HCT116 (cell line): ENCODE measurements at regions not wholly inside any gene's neighbourhood (a gene's known extent, or its start where the extent isn't known, plus 50 kb on each side); places are given as distances from the start of the nearest gene placed in this dataset.

Experiments
- ATAC-seq: fragments of 200-7000 bp; cut with Tn5 transposase; 2 replicates; pipeline ENCODE4 v1.9.1; 2020; ENCODE audit warnings: mild to moderate bottlenecking, moderate library complexity
- BruUV-seq: library from RNA; stranded (reverse); fragments of 400-500 nt; replicated peaks from 2 replicates; lab custom pipeline; 2021; lab: Mats Ljungman, UMichigan
- CTCF ChIA-PET: fragments of 300-600 bp; sonication (Branson Sonifier 250); formaldehyde crosslinking; loops from one replicate; lab custom pipeline; 2021; ENCODE audit warnings: antibody characterized with exemption; lab: Charles Lee
- POLR2A ChIA-PET: fragments of 300-600, 350-600 bp; sonication (Branson Sonifier 250); formaldehyde crosslinking; loops from one replicate; lab custom pipeline; 2021; ENCODE audit warnings: antibody characterized with exemption; lab: Charles Lee
- RAD21 ChIA-PET, 2 experiments: fragments of 300-600 bp; sonication (Branson Sonifier 250); formaldehyde crosslinking; loops; one replicate each; lab custom pipeline; 2023; ENCODE audit warnings: low total read pairs in 2 of 2; ENCODE audit not compliant: uncharacterized antibody in 2 of 2, unreplicated experiment in 2 of 2, low non-redundant PET in 1 of 2; lab: Charles Lee
- DNase-seq: peaks from one replicate; pipeline ENCODE4 v3.0.0-alpha.2; 2010; ENCODE audit warnings: low read depth, low spot score
- H2AFZ ChIP-seq: fragments of 200-600 bp; shearing (Covaris generic), sonication (generic); 2 replicates; pipeline ENCODE4 v1.6.1; 2017; ENCODE audit warnings: low read depth, mixed run types, mixed read lengths, antibody characterized with exemption, low read length; ENCODE audit not compliant: poor library complexity, severe bottlenecking
- H3K27ac ChIP-seq: 2 replicates; pipeline ENCODE4 v1.5.1; 2012; ENCODE audit warnings: low read depth, low read length
- H3K27me3 ChIP-seq: fragments of 200-600 bp; sonication (generic); 2 replicates; pipeline ENCODE4 v1.6.1; 2016; ENCODE audit warnings: mixed run types, low read length, mixed read lengths; ENCODE audit not compliant: insufficient read depth
- H3K36me3 ChIP-seq, 2 experiments: fragments of 200-500 bp in 1 of 2; fragments of 200-600 bp in 1 of 2; sonication (Bioruptor generic) in 1 of 2; sonication (generic) in 1 of 2; 2 replicates each; pipeline versions ENCODE4 v1.5.1 to v1.6.1; 2014 to 2016; ENCODE audit warnings: low read length in 2 of 2, inconsistent platforms in 1 of 2, mixed read lengths in 1 of 2, mixed run types in 1 of 2; ENCODE audit not compliant: insufficient read depth in 2 of 2, control insufficient read depth in 1 of 2
- H3K4me1 ChIP-seq, 2 experiments: fragments of 200-600 bp in 1 of 2; sonication (generic) in 1 of 2; 2 replicates each; pipeline versions ENCODE4 v1.5.1 to v1.6.1; 2012 to 2017; ENCODE audit warnings: low read length in 2 of 2, inconsistent platforms in 1 of 2, mild to moderate bottlenecking in 1 of 2, mixed read lengths in 1 of 2, mixed run types in 1 of 2, moderate library complexity in 1 of 2; ENCODE audit not compliant: insufficient read depth in 2 of 2, control insufficient read depth in 1 of 2
- H3K4me2 ChIP-seq: fragments of 200-600 bp; sonication (generic); 2 replicates; pipeline ENCODE4 v1.6.1; 2017; ENCODE audit warnings: mixed run types, low read length, mixed read lengths
- H3K4me3 ChIP-seq, 2 experiments: fragments of 200-600 bp in 1 of 2; sonication (generic) in 1 of 2; replicated peaks in 1 of 2; 2 replicates each; pipeline ENCODE4 v1.5.1; 2011 to 2016; ENCODE audit warnings: low read length in 2 of 2, control low read depth in 1 of 2, low read depth in 1 of 2, mild to moderate bottlenecking in 1 of 2, mixed read lengths in 1 of 2, mixed run types in 1 of 2
- H3K79me2 ChIP-seq: fragments of 200-600 bp; sonication (generic); 2 replicates; pipeline ENCODE4 v1.6.1; 2017; ENCODE audit warnings: mild to moderate bottlenecking, mixed run types, low read length, moderate library complexity, mixed read lengths; ENCODE audit not compliant: insufficient read depth
- H3K9ac ChIP-seq: fragments of 200-600 bp; sonication (generic); 2 replicates; pipeline ENCODE4 v1.6.1; 2016; ENCODE audit warnings: low read length, mixed read lengths
- H3K9me2 ChIP-seq: fragments of 200-600 bp; sonication (generic), shearing (Covaris generic); 2 replicates; pipeline ENCODE4 v1.6.1; 2017; ENCODE audit warnings: mixed run types, mild to moderate bottlenecking, moderate library complexity; ENCODE audit not compliant: insufficient read depth
- H3K9me3 ChIP-seq, 2 experiments: fragments of 200-500 bp in 1 of 2; fragments of 200-600 bp in 1 of 2; sonication (Bioruptor generic) in 1 of 2; sonication (generic) in 1 of 2; 2 replicates each; pipeline ENCODE4 v1.6.1; 2014 to 2017; ENCODE audit warnings: low read length in 2 of 2, mixed read lengths in 2 of 2, inconsistent platforms in 1 of 2, low read depth in 1 of 2, mild to moderate bottlenecking in 1 of 2, mixed run types in 1 of 2, moderate library complexity in 1 of 2; ENCODE audit not compliant: control insufficient read depth in 1 of 2, insufficient read depth in 1 of 2
- H4K20me1 ChIP-seq: fragments of 200-600 bp; sonication (generic), shearing (Covaris generic); 2 replicates; pipeline ENCODE4 v1.6.1; 2017; ENCODE audit warnings: mixed run types, mild to moderate bottlenecking, moderate library complexity; ENCODE audit not compliant: insufficient read depth
- CBX3 ChIP-seq: IDR thresholded peaks from 2 replicates; pipeline ENCODE4 v1.6.1; 2012; ENCODE audit warnings: low read depth
- CEBPB ChIP-seq: IDR thresholded peaks from 2 replicates; pipeline ENCODE4 v1.6.1; 2012; ENCODE audit warnings: low read depth
- EZH2 ChIP-seq: fragments of 200-600 bp; sonication (generic); IDR thresholded peaks from 2 replicates; pipeline ENCODE4 v1.6.1; 2017; ENCODE audit warnings: antibody characterized with exemption, mixed run types
- FOSL1 ChIP-seq: IDR thresholded peaks from 2 replicates; pipeline ENCODE4 v1.6.1; 2012; ENCODE audit warnings: low read depth
- POLR2A ChIP-seq: IDR thresholded peaks from 2 replicates; pipeline ENCODE4 v1.7.0; 2011; ENCODE audit warnings: borderline replicate concordance; ENCODE audit not compliant: insufficient read depth, insufficient read length; ENCODE audit errors: extremely low read depth
- RAD21 ChIP-seq: IDR thresholded peaks from 2 replicates; pipeline ENCODE4 v1.6.1; 2012; ENCODE audit warnings: low read depth, mild to moderate bottlenecking
- YY1 ChIP-seq: IDR thresholded peaks from 2 replicates; pipeline ENCODE4 v1.6.1; 2011; ENCODE audit warnings: low read length, low read depth, moderate library complexity, mild to moderate bottlenecking; ENCODE audit not compliant: insufficient replicate concordance; ENCODE audit errors: extremely low read depth
- ZNF274 ChIP-seq: fragments of 200-500 bp; sonication (Bioruptor generic); IDR thresholded peaks from 2 replicates; pipeline ENCODE4 v1.6.1; 2014; ENCODE audit warnings: mild to moderate bottlenecking, low read depth, low read length, inconsistent platforms
- intact Hi-C: fragments of 100-400 bp; cut with micrococcal nuclease; formaldehyde crosslinking; loops from 2 replicates; pipeline ENCODE4 v1.10.0; 2022
- TF ChIP-seq, protein P1 (sequence below): IDR thresholded peaks from 2 replicates; pipeline ENCODE4 v1.6.1; 2012
- TF ChIP-seq, protein P2 (sequence below): IDR thresholded peaks from 2 replicates; pipeline ENCODE4 v1.6.1; 2011; ENCODE audit warnings: mild to moderate bottlenecking, low read length, moderate library complexity; ENCODE audit not compliant: insufficient replicate concordance; ENCODE audit errors: extremely low read depth

DNA sequence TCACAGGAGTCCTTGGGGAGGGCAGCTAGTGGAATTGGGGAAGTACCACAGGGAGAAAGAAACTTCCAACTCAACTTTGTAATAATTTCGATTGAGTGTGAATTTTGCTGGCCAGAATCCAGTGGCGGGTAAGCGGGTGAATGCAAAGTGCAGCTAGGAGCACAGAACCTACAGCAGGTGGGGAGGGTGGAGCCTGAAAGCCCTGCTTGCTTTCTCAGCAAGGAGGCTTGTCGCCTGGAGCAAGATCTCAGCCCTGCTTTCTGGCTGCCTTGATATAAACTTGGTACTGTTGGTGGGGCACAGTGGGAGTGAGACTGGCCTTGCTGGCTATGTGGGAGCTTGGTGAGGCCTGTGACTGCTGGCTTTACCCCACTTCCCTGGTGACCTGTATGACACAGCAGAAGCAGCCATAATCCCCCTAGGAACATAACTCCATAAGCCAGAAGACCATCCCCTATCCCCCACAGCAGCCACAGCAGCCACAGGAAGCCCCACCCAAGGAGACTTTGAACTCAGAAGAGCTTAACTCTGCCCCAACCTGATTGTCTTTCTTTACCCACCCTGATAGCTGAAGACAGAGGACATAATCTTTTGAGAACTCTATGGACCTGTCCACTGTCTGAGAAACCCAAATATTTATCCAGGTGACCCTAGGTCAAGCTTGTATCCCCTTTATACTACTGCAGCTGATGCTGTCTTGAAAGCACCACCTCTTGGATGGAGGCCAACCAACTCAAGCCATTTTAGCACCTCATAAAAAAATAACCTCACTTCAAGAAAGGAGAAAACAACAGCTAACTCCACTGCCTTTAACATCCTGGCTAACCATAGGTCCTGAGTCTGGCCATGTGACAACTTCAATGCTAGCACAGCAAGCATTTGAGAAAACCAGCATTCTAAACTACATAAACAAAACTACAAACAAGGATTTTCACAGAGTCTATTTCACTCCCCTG is 87.2 kb upstream of the PDE5A start:
- no peaks in the 10 kb centered on the region for H3K79me2 ChIP-seq
- H3K4me1 ChIP-seq = no peaks in the 10 kb centered on the region
- H3K9ac ChIP-seq = no peak overlapping the region
- H3K27me3 ChIP-seq = no peaks in the 10 kb centered on the region
- ChIA-PET RAD21 (no interaction called here), POLR2A (no interaction called here)
- no peak overlapping the region for H3K4me2 ChIP-seq
- no peak for ATAC-seq
- H3K36me3 ChIP-seq = no peaks in the 10 kb centered on the region
- no peak for TF ChIP-seq FOSL1
- TF ChIP-seq POLR2A = no peak
- no peak for TF ChIP-seq EZH2
- TF ChIP-seq YY1 = no peak
- TF ChIP-seq CBX3 = no peak
- TF ChIP-seq, protein P1, sequence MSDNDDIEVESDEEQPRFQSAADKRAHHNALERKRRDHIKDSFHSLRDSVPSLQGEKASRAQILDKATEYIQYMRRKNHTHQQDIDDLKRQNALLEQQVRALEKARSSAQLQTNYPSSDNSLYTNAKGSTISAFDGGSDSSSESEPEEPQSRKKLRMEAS = no peak
- no peak for TF ChIP-seq ZNF274
- no peak for TF ChIP-seq CEBPB
- TF ChIP-seq, protein P2, sequence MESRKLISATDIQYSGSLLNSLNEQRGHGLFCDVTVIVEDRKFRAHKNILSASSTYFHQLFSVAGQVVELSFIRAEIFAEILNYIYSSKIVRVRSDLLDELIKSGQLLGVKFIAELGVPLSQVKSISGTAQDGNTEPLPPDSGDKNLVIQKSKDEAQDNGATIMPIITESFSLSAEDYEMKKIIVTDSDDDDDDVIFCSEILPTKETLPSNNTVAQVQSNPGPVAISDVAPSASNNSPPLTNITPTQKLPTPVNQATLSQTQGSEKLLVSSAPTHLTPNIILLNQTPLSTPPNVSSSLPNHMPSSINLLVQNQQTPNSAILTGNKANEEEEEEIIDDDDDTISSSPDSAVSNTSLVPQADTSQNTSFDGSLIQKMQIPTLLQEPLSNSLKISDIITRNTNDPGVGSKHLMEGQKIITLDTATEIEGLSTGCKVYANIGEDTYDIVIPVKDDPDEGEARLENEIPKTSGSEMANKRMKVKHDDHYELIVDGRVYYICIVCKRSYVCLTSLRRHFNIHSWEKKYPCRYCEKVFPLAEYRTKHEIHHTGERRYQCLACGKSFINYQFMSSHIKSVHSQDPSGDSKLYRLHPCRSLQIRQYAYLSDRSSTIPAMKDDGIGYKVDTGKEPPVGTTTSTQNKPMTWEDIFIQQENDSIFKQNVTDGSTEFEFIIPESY = no peak
- no peak for TF ChIP-seq RAD21
- TF ChIP-seq, all 23 proteins: peak for 0
- intact Hi-C loops = no loop called here
- no peaks in the 10 kb centered on the region for H3K9me3 ChIP-seq
- CTCF ChIA-PET = no interaction called here
- no peak overlapping the region for H3K4me3 ChIP-seq
- no peaks in the 10 kb centered on the region for H4K20me1 ChIP-seq
- H3K27ac ChIP-seq = no peak overlapping the region
- H2AFZ ChIP-seq = no peak overlapping the region
- H3K9me2 ChIP-seq = no peaks in the 10 kb centered on the region
- no TSS peak for BruUV-seq
- DNase-seq = no peak
